GM11168 (cell line): ENCODE measurements at regions not wholly inside any gene's neighbourhood (a gene's known extent, or its start where the extent isn't known, plus 50 kb on each side); places are given as distances from the start of the nearest gene placed in this dataset.
"Not testable (repeated sequence)": the region's sequence is repeated elsewhere in the genome, so short reads cannot be mapped to it uniquely, and the experiment has no call there.

Source experiments
- in situ Hi-C: fragments of 300-500 bp; cut with MboI; formaldehyde crosslinking; loops from one replicate; pipeline ENCODE4 v1.12.0; 2022; ENCODE audit warnings: low sequenced_read_pairs; ENCODE audit not compliant: unreplicated experiment

- in situ Hi-C loops = no loop called here
These were observed 149.3 kb upstream of the TCF4 start for GRCh38 chr18:55737266-55737665.

- in situ Hi-C loops = no loop called here
These were observed 148.0 kb upstream of the TCF4 start for GRCh38 chr18:55735969-55736368.

- in situ Hi-C loops = no loop called here
These were observed 147.3 kb upstream of the TCF4 start for GRCh38 chr18:55735199-55735855.

GRCh38 chr18:55732227-55733106 is 144.5 kb upstream of the TCF4 start:
- in situ Hi-C loops = no loop called here

- in situ Hi-C loops = no loop called here
These were observed 143.6 kb upstream of the TCF4 start for GRCh38 chr18:55731594-55732042.

- in situ Hi-C loops = not testable (repeated sequence)
These were observed 133.0 kb upstream of the TCF4 start for GRCh38 chr18:55721006-55721405.

GRCh38 chr18:55713707-55714106 is 125.7 kb upstream of the TCF4 start:
- in situ Hi-C loops = no loop called here

GRCh38 chr18:55706898-55707297 is 118.9 kb upstream of the TCF4 start:
- in situ Hi-C loops = no loop called here

GRCh38 chr18:55699233-55699765 is 111.3 kb upstream of the TCF4 start:
- in situ Hi-C loops = no loop called here

GRCh38 chr18:55696811-55697210 is 108.8 kb upstream of the TCF4 start:
- in situ Hi-C loops = no loop called here

- in situ Hi-C loops = no loop called here
These were observed 107.1 kb upstream of the TCF4 start for GRCh38 chr18:55695091-55695490.

GRCh38 chr18:55694291-55694690 is 106.3 kb upstream of the TCF4 start:
- in situ Hi-C loops = no loop called here

- in situ Hi-C loops = no loop called here
These were observed 100.0 kb upstream of the TCF4 start for GRCh38 chr18:55688030-55688429.

- in situ Hi-C loops = no loop called here
These were observed 99.1 kb upstream of the TCF4 start for GRCh38 chr18:55687106-55687505.

GRCh38 chr18:55685638-55686037 is 97.6 kb upstream of the TCF4 start:
- in situ Hi-C loops = no loop called here

GRCh38 chr18:55672574-55673361 is 84.8 kb upstream of the TCF4 start:
- in situ Hi-C loops = no loop called here

GRCh38 chr18:55665506-55665905 is 77.5 kb upstream of the TCF4 start:
- in situ Hi-C loops = no loop called here

GRCh38 chr18:55664758-55665400 is 76.9 kb upstream of the TCF4 start:
- in situ Hi-C loops = not testable (repeated sequence)

- in situ Hi-C loops = no loop called here
These were observed 75.9 kb upstream of the TCF4 start for GRCh38 chr18:55663891-55664290.

- in situ Hi-C loops = no loop called here
These were observed 70.6 kb upstream of the TCF4 start for GRCh38 chr18:55658598-55658997.
